ENCODE measurements at regions not wholly inside any gene's neighbourhood (a gene's known extent, or its start where the extent isn't known, plus 50 kb on each side); places are given as distances from the start of the nearest gene placed in this dataset.
A peak's percentile ranks its signal among the peaks of the same experiment; 100 is the strongest.

DNA sequence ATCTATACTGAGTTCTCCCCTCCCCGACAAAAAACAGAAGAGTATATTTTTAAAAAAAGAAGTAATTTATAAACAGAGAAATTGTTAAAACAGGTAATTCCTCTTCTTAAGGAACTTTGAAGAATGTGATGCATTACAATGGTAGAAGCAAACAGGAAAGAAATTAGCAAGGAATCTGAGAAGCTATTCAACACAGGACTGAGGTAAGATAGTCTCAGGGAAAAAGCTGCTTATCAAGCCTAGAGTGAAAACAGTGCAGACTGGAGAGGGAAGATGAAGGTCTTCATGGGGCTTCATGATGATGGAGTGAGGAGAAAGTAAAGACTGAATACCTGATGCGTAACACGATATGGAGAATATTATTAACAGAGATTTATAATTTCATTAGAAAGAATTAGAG is 880.0 kb downstream of the SLC16A7 start:
- H3K4me1 ChIP-seq, result no peaks in the 10 kb centered on the region
- H3K27me3 ChIP-seq, result no peaks in the 10 kb centered on the region
- DNase-seq (ENCODE audit: low spot score in 2 of 2), result no peak
- intact Hi-C loops (cut with DNase I; ENCODE audit: low total_unique reads), result no loop called here
- TF ChIP-seq POLR2A (IDR thresholded peaks at IDR 0.05), result no peak
- no peak for TF ChIP-seq POLR2AphosphoS5 (IDR thresholded peaks at IDR 0.05)
- TF ChIP-seq, protein P1, sequence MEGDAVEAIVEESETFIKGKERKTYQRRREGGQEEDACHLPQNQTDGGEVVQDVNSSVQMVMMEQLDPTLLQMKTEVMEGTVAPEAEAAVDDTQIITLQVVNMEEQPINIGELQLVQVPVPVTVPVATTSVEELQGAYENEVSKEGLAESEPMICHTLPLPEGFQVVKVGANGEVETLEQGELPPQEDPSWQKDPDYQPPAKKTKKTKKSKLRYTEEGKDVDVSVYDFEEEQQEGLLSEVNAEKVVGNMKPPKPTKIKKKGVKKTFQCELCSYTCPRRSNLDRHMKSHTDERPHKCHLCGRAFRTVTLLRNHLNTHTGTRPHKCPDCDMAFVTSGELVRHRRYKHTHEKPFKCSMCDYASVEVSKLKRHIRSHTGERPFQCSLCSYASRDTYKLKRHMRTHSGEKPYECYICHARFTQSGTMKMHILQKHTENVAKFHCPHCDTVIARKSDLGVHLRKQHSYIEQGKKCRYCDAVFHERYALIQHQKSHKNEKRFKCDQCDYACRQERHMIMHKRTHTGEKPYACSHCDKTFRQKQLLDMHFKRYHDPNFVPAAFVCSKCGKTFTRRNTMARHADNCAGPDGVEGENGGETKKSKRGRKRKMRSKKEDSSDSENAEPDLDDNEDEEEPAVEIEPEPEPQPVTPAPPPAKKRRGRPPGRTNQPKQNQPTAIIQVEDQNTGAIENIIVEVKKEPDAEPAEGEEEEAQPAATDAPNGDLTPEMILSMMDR (IDR thresholded peaks at IDR 0.05), result no peak
- H3K36me3 ChIP-seq, result no peaks in the 10 kb centered on the region
- H3K27ac ChIP-seq, result no peak overlapping the region
- no peaks in the 10 kb centered on the region for H3K9me3 ChIP-seq
- no peak overlapping the region for H3K4me3 ChIP-seq

DNA sequence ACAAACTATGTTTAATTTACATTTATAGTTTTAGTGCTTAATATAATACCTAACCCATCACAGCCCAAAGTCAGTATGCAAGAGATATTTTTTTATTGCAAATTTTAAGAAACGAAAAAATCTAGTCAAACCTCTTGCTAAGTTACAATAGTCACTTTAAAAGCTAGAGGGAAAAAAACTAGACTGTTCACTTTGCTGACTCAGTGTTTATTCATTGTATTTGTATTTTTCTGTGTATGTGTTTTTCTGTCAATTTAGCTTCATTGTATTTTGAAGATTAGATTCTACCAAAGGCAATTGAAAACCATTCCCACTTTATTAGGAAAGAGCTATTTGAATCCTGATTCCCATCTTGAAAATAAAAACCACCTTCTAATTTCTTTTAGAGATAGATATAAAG is 891.5 kb downstream of the SLC16A7 start:
- Histone ChIP-seq H3K36me3 (no peaks in the 10 kb centered on the region), H3K27ac (no peak overlapping the region), H3K4me1 (no peaks in the 10 kb centered on the region), H3K4me3 (no peak overlapping the region), H3K27me3 (no peaks in the 10 kb centered on the region), H3K9me3 (no peaks in the 10 kb centered on the region)
- TF ChIP-seq POLR2A (IDR thresholded peaks at IDR 0.05) (no peak), POLR2AphosphoS5 (IDR thresholded peaks at IDR 0.05) (no peak)
- TF ChIP-seq, protein P1 (IDR thresholded peaks at IDR 0.05), result no peak
- intact Hi-C loops (cut with DNase I; ENCODE audit: low total_unique reads), result no loop called here
- no peak for DNase-seq (ENCODE audit: low spot score in 2 of 2)

DNA sequence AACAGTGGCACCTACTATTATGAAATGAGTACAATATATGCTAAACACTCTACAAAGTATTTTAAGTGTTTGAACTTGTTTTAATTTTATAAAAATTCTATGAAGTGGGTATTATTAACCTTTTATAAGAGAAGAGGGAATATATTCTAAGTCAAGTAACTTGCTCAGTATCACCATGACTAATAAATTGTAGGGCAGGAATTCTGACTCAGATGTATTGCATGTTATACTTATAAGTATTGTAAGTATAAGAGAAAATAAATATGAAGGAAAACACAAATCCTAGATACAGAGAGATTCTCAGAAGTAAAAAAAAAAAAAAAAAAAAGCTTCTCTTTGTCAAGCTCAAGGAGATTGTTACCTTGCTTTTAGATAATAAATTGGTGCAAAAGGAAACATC is 893.2 kb downstream of the SLC16A7 start:
- no peak overlapping the region for H3K4me3 ChIP-seq
- H3K36me3 ChIP-seq, result no peaks in the 10 kb centered on the region
- no peak overlapping the region for H3K27ac ChIP-seq
- TF ChIP-seq, protein P1 (IDR thresholded peaks at IDR 0.05), result no peak
- TF ChIP-seq POLR2A (IDR thresholded peaks at IDR 0.05) (no peak), POLR2AphosphoS5 (IDR thresholded peaks at IDR 0.05) (no peak)
- no peaks in the 10 kb centered on the region for H3K4me1 ChIP-seq
- H3K27me3 ChIP-seq, result no peaks in the 10 kb centered on the region
- intact Hi-C loops (cut with DNase I; ENCODE audit: low total_unique reads), result no loop called here
- DNase-seq (ENCODE audit: low spot score in 2 of 2), result no peak
- no peaks in the 10 kb centered on the region for H3K9me3 ChIP-seq

DNA sequence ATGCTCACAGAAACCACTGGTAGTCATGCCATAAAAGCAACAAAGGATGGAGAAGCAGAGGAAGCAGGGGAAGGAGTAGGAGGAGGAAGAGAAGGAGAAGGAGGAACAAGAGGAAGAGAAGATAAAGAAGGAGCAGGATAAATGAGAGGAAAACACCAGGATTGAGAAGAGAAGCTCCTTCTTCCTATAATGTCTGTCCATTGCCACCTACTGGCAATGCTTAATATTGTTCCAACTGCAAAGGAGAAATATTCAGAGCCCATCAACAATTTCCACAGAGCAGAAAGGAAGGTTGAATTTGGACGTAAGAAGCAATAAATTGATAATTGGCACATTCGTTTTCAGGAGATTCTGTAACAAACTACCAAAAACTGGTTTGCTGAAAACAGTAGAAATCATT is 898.4 kb downstream of the SLC16A7 start:
- Histone ChIP-seq H3K27ac (no peak overlapping the region), H3K27me3 (no peaks in the 10 kb centered on the region), H3K4me3 (no peak overlapping the region), H3K36me3 (no peaks in the 10 kb centered on the region), H3K4me1 (no peaks in the 10 kb centered on the region), H3K9me3 (no peaks in the 10 kb centered on the region)
- TF ChIP-seq, protein P1 (IDR thresholded peaks at IDR 0.05), result peak; percentile 18 to 39 (median 36)
- TF ChIP-seq POLR2AphosphoS5 (IDR thresholded peaks at IDR 0.05) (no peak), POLR2A (IDR thresholded peaks at IDR 0.05) (no peak)
- no peak for DNase-seq (ENCODE audit: low spot score in 2 of 2)
- intact Hi-C loops (cut with DNase I; ENCODE audit: low total_unique reads), result no loop called here

DNA sequence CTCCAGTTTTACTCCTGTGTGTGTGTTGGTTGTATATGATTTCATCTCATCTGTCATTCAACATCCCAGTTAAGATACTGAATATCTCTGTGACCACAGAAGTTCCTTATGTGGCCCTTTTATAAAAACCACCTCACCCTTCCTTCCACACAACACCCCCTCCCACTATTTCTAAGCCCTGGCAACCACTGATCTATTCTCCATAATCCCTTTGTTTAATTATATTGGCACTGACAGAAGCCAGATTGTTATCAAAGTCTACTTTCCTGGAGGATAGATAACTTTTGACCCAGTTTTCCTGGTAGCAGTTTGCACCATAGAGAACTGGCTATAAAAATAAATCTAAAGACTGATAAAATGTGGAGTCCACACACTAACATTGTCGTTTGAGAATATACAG is 902.8 kb downstream of the SLC16A7 start:
- TF ChIP-seq, protein P1 (IDR thresholded peaks at IDR 0.05), result no peak
- TF ChIP-seq POLR2AphosphoS5 (IDR thresholded peaks at IDR 0.05), result no peak
- no peak for TF ChIP-seq POLR2A (IDR thresholded peaks at IDR 0.05)
- intact Hi-C loops (cut with DNase I; ENCODE audit: low total_unique reads), result no loop called here
- H3K4me3 ChIP-seq, result no peak overlapping the region
- H3K27ac ChIP-seq, result no peak overlapping the region
- H3K9me3 ChIP-seq, result no peaks in the 10 kb centered on the region
- H3K36me3 ChIP-seq, result no peaks in the 10 kb centered on the region
- H3K4me1 ChIP-seq, result no peaks in the 10 kb centered on the region
- H3K27me3 ChIP-seq, result no peaks in the 10 kb centered on the region
- DNase-seq (ENCODE audit: low spot score in 2 of 2), result no peak

Measured in breast epithelium (tissue), 4 donors.